ENCODE measurements at regions not wholly inside any gene's neighbourhood (a gene's known extent, or its start where the extent isn't known, plus 50 kb on each side); places are given as distances from the start of the nearest gene placed in this dataset.
"Not testable (repeated sequence)": the region's sequence is repeated elsewhere in the genome, so short reads cannot be mapped to it uniquely, and the experiment has no call there.

- H3K4me1 Mint-ChIP-seq = peaks cover 17% of the 10 kb centered on the region
- H3K27me3 Mint-ChIP-seq = no peaks in the 10 kb centered on the region
- TF ChIP-seq, protein P1, sequence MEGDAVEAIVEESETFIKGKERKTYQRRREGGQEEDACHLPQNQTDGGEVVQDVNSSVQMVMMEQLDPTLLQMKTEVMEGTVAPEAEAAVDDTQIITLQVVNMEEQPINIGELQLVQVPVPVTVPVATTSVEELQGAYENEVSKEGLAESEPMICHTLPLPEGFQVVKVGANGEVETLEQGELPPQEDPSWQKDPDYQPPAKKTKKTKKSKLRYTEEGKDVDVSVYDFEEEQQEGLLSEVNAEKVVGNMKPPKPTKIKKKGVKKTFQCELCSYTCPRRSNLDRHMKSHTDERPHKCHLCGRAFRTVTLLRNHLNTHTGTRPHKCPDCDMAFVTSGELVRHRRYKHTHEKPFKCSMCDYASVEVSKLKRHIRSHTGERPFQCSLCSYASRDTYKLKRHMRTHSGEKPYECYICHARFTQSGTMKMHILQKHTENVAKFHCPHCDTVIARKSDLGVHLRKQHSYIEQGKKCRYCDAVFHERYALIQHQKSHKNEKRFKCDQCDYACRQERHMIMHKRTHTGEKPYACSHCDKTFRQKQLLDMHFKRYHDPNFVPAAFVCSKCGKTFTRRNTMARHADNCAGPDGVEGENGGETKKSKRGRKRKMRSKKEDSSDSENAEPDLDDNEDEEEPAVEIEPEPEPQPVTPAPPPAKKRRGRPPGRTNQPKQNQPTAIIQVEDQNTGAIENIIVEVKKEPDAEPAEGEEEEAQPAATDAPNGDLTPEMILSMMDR (IDR thresholded peaks at IDR 0.05) = no peak
- ChIA-PET POLR2A (no interaction called here), CTCF (no interaction called here)
- no peak overlapping the region for H3K27ac Mint-ChIP-seq
- H3K36me3 Mint-ChIP-seq (ENCODE audit: low read depth) = peaks cover 3% of the 10 kb centered on the region
- ATAC-seq (ENCODE audit: low read depth) (no peak), DNase-seq (no peak)
- peaks cover 5% of the 10 kb centered on the region for H3K9me3 Mint-ChIP-seq
- intact Hi-C loops (cut with micrococcal nuclease) = no loop called here
- H3K4me3 Mint-ChIP-seq = no peak overlapping the region
Measured at GRCh38 chr3:104437891-104438290, 928.8 kb upstream of the ALCAM start.

DNA sequence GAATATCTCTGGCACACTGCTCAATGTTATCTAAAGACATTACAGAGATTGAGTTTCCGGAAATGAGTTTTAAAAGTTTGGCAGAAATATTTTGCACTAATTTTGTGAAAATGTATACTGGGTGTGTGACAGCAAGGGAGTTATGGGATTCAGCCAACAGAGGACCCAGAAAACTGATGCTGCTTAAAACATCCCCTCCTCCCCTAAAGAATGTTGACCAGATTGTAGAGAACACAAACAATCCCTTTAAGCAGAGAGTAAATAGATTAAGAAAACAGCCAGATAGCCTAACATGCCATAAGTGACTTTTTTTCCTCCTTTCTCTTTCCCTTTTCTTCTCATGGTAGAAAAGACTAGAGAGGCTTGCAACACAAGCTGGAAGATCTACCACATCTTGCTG lies 928.0 kb upstream of the ALCAM start:
- ChIA-PET POLR2A (no interaction called here), CTCF (no interaction called here)
- Mint-ChIP-seq H3K27me3 (no peaks in the 10 kb centered on the region), H3K9me3 (peaks cover under 1% of the 10 kb centered on the region), H3K4me3 (no peak overlapping the region), H3K36me3 (ENCODE audit: low read depth) (peaks cover 1% of the 10 kb centered on the region), H3K4me1 (peaks cover 14% of the 10 kb centered on the region), H3K27ac (no peak overlapping the region)
- TF ChIP-seq, protein P1 (IDR thresholded peaks at IDR 0.05) = no peak
- intact Hi-C loops (cut with micrococcal nuclease) = no loop called here
- DNase-seq (no peak), ATAC-seq (ENCODE audit: low read depth) (no peak)

DNA sequence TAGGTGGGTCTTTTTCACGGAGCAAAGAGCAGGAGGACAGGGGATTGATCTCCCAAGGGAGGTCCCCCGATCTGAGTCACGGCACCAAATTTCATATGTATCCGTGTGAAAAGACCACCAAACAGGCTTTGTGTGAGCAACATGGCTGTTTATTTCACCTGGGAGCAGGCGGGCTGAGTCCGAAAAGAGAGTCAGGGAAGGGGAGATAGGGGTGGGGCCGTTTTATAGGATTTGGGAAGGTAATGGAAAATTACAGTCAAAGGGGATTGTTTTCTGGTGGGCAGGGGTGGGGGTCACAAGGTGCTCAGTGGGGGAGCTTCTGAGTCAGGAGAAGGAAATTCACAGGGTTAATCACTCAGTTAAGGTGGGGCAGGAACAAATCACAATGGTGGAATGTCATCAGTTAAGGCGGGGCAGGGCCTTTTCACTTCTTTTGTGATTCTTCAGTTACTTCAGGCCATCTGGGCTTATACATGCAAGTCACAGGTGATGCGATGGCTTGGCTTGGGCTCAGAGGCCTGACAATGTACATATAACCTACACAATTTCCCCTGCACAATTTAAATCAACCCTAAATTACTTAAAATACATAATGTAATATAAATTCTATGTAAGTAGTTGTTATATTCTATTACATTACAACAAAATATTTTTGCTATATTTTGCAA lies 921.3 kb upstream of the ALCAM start:
- intact Hi-C loops (cut with micrococcal nuclease); CTCF ChIA-PET: not testable (repeated sequence)

DNA sequence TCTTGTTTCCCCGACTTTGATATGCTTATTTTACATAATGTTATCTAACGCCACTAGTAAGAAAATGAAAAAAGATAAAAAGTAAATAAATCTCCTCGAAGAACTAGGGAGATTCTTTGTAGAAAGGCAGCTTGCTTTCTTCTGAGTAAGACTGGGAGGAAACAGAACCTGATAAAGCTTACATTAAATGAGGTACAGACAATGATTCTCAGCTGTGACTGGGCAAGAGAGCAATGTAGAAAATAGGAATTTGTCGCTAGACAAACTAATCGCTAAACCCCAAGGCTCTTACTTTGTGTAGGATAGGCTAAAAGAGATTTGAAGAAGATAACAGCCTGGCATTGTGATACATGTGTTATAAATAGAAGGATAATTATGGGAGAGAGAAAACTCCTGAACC lies 919.0 kb upstream of the ALCAM start:
- no peaks in the 10 kb centered on the region for H3K4me1 Mint-ChIP-seq
- CTCF ChIA-PET = no interaction called here
- no peak for ATAC-seq (ENCODE audit: low read depth)
- peaks cover 6% of the 10 kb centered on the region for H3K36me3 Mint-ChIP-seq (ENCODE audit: low read depth)
- no peak overlapping the region for H3K4me3 Mint-ChIP-seq
- no peaks in the 10 kb centered on the region for H3K27me3 Mint-ChIP-seq
- no peak for DNase-seq
- POLR2A ChIA-PET = no interaction called here
- no peak overlapping the region for H3K27ac Mint-ChIP-seq
- TF ChIP-seq, protein P1 (IDR thresholded peaks at IDR 0.05) = no peak
- H3K9me3 Mint-ChIP-seq = peaks cover 8% of the 10 kb centered on the region
- intact Hi-C loops (cut with micrococcal nuclease) = no loop called here

More for the DNA sequence above, 921.3 kb upstream of the ALCAM start:
- H3K9me3 Mint-ChIP-seq; H3K27ac Mint-ChIP-seq; H3K4me1 Mint-ChIP-seq; POLR2A ChIA-PET; DNase-seq; ATAC-seq (ENCODE audit: low read depth); H3K4me3 Mint-ChIP-seq; H3K36me3 Mint-ChIP-seq (ENCODE audit: low read depth); H3K27me3 Mint-ChIP-seq: not testable (repeated sequence)

DNA sequence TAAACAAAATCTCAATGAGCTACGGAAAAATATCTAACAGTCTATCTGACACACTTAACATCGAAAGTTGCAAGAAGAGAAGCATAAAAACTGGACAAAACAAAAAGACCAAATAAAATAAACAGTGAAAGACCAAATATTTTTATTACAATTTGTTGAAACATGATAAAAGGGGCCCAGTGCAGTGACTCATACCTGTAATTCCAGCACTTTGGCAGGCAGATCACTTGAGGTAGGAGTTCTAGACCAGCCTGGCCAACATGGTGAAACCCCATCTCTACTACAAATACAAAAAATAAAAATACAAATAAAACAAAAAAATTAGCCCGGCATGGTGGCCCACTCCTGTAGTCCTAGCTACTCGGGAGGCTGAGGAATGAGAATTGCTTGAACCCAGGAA lies 914.0 kb upstream of the ALCAM start:
- ATAC-seq (ENCODE audit: low read depth) = no peak
- ChIA-PET CTCF (no interaction called here), POLR2A (no interaction called here)
- peaks cover 3% of the 10 kb centered on the region for H3K9me3 Mint-ChIP-seq
- no peaks in the 10 kb centered on the region for H3K4me1 Mint-ChIP-seq
- no peak for DNase-seq
- H3K4me3 Mint-ChIP-seq = no peak overlapping the region
- no peaks in the 10 kb centered on the region for H3K27me3 Mint-ChIP-seq
- no peak overlapping the region for H3K27ac Mint-ChIP-seq
- intact Hi-C loops (cut with micrococcal nuclease) = no loop called here
- H3K36me3 Mint-ChIP-seq (ENCODE audit: low read depth) = peaks cover 2% of the 10 kb centered on the region
- TF ChIP-seq, protein P1 (IDR thresholded peaks at IDR 0.05) = no peak

GRCh38 chr3:104458657-104459056 lies 908.1 kb upstream of the ALCAM start:
- ATAC-seq (ENCODE audit: low read depth) = no peak
- TF ChIP-seq, protein P1 (IDR thresholded peaks at IDR 0.05) = no peak
- H3K27ac Mint-ChIP-seq = no peak overlapping the region
- H3K4me1 Mint-ChIP-seq = peaks cover 4% of the 10 kb centered on the region
- ChIA-PET CTCF (no interaction called here), POLR2A (no interaction called here)
- no peak for DNase-seq
- H3K36me3 Mint-ChIP-seq (ENCODE audit: low read depth) = no peaks in the 10 kb centered on the region
- intact Hi-C loops (cut with micrococcal nuclease) = no loop called here
- no peaks in the 10 kb centered on the region for H3K27me3 Mint-ChIP-seq
- H3K4me3 Mint-ChIP-seq = no peak overlapping the region
- H3K9me3 Mint-ChIP-seq = no peaks in the 10 kb centered on the region
